ENCODE measurements at regions not wholly inside any gene's neighbourhood (a gene's known extent, or its start where the extent isn't known, plus 50 kb on each side); places are given as distances from the start of the nearest gene placed in this dataset.
"Not testable (repeated sequence)": the region's sequence is repeated elsewhere in the genome, so short reads cannot be mapped to it uniquely, and the experiment has no call there.

GRCh38 chr14:37787879-37788494 lies 192.6 kb downstream of the TTC6 start:
- no peak for DNase-seq (ENCODE audit: low spot score)

- no peak for DNase-seq (ENCODE audit: low spot score)
These were observed 196.1 kb downstream of the TTC6 start for GRCh38 chr14:37791384-37792036.

GRCh38 chr14:37792124-37792523 lies 196.7 kb downstream of the TTC6 start:
- DNase-seq (ENCODE audit: low spot score): no peak

GRCh38 chr14:37796703-37797416 lies 201.4 kb downstream of the TTC6 start:
- DNase-seq (ENCODE audit: low spot score): no peak

- no peak for DNase-seq (ENCODE audit: low spot score)
These were observed 202.2 kb downstream of the TTC6 start for GRCh38 chr14:37797675-37798074.

GRCh38 chr14:37807722-37808121 lies 212.3 kb downstream of the TTC6 start:
- DNase-seq (ENCODE audit: low spot score): no peak

- no peak for DNase-seq (ENCODE audit: low spot score)
These were observed 214.8 kb downstream of the TTC6 start for GRCh38 chr14:37810094-37810801.

- DNase-seq (ENCODE audit: low spot score): no peak
These were observed 218.3 kb downstream of the TTC6 start for GRCh38 chr14:37813732-37814131.

- no peak for DNase-seq (ENCODE audit: low spot score)
These were observed 220.7 kb downstream of the TTC6 start for GRCh38 chr14:37816135-37816534.

- DNase-seq (ENCODE audit: low spot score): no peak
These were observed 221.4 kb downstream of the TTC6 start for GRCh38 chr14:37816743-37817295.

GRCh38 chr14:37819155-37820015 lies 224.0 kb downstream of the TTC6 start:
- DNase-seq (ENCODE audit: low spot score): no peak

- not testable (repeated sequence) for DNase-seq (ENCODE audit: low spot score)
These were observed 225.4 kb downstream of the TTC6 start for GRCh38 chr14:37820810-37821209.

GRCh38 chr14:37824939-37825712 lies 229.7 kb downstream of the TTC6 start:
- DNase-seq (ENCODE audit: low spot score): no peak

GRCh38 chr14:37826869-37827268 lies 231.4 kb downstream of the TTC6 start:
- no peak for DNase-seq (ENCODE audit: low spot score)

GRCh38 chr14:37830271-37830670 lies 234.8 kb downstream of the TTC6 start:
- DNase-seq (ENCODE audit: low spot score): no peak

GRCh38 chr14:37834275-37834674 lies 238.8 kb downstream of the TTC6 start:
- DNase-seq (ENCODE audit: low spot score): no peak

- DNase-seq (ENCODE audit: low spot score): not testable (repeated sequence)
These were observed 243.3 kb downstream of the TTC6 start for GRCh38 chr14:37838778-37839177.

GRCh38 chr14:37841039-37841438 lies 245.6 kb downstream of the TTC6 start:
- not testable (repeated sequence) for DNase-seq (ENCODE audit: low spot score)

- DNase-seq (ENCODE audit: low spot score): no peak
These were observed 246.7 kb downstream of the TTC6 start for GRCh38 chr14:37842106-37842505.

- no peak for DNase-seq (ENCODE audit: low spot score)
These were observed 248.7 kb downstream of the TTC6 start for GRCh38 chr14:37843954-37844607.
